K562 (cell line): ENCODE measurements at regions not wholly inside any gene's neighbourhood (a gene's known extent, or its start where the extent isn't known, plus 50 kb on each side); places are given as distances from the start of the nearest gene placed in this dataset.

Experiments
- WHSC1 ChIP-seq: IDR thresholded peaks from one replicate; pipeline ENCODE4 v1.6.1; 2012; ENCODE audit warnings: low read length, control low read depth, inconsistent platforms
- TF ChIP-seq, protein P1 (sequence below): fragments of 200-600 bp; sonication (generic); IDR thresholded peaks from one replicate; pipeline ENCODE4 v1.6.1; 2012; ENCODE audit warnings: mild to moderate bottlenecking, low read depth, low read length, inconsistent platforms

GRCh38 chr7:68063171-68063570, 1066.5 kb downstream of the TYW1 start (continued):
- no peak for TF ChIP-seq WHSC1
- TF ChIP-seq, protein P1, sequence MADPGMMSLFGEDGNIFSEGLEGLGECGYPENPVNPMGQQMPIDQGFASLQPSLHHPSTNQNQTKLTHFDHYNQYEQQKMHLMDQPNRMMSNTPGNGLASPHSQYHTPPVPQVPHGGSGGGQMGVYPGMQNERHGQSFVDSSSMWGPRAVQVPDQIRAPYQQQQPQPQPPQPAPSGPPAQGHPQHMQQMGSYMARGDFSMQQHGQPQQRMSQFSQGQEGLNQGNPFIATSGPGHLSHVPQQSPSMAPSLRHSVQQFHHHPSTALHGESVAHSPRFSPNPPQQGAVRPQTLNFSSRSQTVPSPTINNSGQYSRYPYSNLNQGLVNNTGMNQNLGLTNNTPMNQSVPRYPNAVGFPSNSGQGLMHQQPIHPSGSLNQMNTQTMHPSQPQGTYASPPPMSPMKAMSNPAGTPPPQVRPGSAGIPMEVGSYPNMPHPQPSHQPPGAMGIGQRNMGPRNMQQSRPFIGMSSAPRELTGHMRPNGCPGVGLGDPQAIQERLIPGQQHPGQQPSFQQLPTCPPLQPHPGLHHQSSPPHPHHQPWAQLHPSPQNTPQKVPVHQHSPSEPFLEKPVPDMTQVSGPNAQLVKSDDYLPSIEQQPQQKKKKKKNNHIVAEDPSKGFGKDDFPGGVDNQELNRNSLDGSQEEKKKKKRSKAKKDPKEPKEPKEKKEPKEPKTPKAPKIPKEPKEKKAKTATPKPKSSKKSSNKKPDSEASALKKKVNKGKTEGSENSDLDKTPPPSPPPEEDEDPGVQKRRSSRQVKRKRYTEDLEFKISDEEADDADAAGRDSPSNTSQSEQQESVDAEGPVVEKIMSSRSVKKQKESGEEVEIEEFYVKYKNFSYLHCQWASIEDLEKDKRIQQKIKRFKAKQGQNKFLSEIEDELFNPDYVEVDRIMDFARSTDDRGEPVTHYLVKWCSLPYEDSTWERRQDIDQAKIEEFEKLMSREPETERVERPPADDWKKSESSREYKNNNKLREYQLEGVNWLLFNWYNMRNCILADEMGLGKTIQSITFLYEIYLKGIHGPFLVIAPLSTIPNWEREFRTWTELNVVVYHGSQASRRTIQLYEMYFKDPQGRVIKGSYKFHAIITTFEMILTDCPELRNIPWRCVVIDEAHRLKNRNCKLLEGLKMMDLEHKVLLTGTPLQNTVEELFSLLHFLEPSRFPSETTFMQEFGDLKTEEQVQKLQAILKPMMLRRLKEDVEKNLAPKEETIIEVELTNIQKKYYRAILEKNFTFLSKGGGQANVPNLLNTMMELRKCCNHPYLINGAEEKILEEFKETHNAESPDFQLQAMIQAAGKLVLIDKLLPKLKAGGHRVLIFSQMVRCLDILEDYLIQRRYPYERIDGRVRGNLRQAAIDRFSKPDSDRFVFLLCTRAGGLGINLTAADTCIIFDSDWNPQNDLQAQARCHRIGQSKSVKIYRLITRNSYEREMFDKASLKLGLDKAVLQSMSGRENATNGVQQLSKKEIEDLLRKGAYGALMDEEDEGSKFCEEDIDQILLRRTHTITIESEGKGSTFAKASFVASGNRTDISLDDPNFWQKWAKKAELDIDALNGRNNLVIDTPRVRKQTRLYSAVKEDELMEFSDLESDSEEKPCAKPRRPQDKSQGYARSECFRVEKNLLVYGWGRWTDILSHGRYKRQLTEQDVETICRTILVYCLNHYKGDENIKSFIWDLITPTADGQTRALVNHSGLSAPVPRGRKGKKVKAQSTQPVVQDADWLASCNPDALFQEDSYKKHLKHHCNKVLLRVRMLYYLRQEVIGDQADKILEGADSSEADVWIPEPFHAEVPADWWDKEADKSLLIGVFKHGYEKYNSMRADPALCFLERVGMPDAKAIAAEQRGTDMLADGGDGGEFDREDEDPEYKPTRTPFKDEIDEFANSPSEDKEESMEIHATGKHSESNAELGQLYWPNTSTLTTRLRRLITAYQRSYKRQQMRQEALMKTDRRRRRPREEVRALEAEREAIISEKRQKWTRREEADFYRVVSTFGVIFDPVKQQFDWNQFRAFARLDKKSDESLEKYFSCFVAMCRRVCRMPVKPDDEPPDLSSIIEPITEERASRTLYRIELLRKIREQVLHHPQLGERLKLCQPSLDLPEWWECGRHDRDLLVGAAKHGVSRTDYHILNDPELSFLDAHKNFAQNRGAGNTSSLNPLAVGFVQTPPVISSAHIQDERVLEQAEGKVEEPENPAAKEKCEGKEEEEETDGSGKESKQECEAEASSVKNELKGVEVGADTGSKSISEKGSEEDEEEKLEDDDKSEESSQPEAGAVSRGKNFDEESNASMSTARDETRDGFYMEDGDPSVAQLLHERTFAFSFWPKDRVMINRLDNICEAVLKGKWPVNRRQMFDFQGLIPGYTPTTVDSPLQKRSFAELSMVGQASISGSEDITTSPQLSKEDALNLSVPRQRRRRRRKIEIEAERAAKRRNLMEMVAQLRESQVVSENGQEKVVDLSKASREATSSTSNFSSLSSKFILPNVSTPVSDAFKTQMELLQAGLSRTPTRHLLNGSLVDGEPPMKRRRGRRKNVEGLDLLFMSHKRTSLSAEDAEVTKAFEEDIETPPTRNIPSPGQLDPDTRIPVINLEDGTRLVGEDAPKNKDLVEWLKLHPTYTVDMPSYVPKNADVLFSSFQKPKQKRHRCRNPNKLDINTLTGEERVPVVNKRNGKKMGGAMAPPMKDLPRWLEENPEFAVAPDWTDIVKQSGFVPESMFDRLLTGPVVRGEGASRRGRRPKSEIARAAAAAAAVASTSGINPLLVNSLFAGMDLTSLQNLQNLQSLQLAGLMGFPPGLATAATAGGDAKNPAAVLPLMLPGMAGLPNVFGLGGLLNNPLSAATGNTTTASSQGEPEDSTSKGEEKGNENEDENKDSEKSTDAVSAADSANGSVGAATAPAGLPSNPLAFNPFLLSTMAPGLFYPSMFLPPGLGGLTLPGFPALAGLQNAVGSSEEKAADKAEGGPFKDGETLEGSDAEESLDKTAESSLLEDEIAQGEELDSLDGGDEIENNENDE, result no peak
